PC-9 (cell line): ENCODE measurements at regions not wholly inside any gene's neighbourhood (a gene's known extent, or its start where the extent isn't known, plus 50 kb on each side); places are given as distances from the start of the nearest gene placed in this dataset.

Experiments
- BruUV-seq: library from RNA; stranded (reverse); fragments of 400-500 nt; replicated peaks from 2 replicates; lab custom pipeline; 2021; lab: Mats Ljungman, UMichigan
- CTCF ChIA-PET: fragments of 300-600 bp; sonication (Branson Sonifier 250); formaldehyde crosslinking; loops from one replicate; lab custom pipeline; 2022; ENCODE audit warnings: antibody characterized with exemption; lab: Charles Lee
- POLR2A ChIA-PET: fragments of 300-600 bp; sonication (Branson Sonifier 250); formaldehyde crosslinking; loops from one replicate; lab custom pipeline; 2022; ENCODE audit warnings: antibody characterized with exemption; ENCODE audit not compliant: unreplicated experiment; lab: Charles Lee
- DNase-seq, 2 experiments: peaks; one replicate each; pipeline versions ENCODE4 v3.0.0 to v3.0.0-alpha.2; 2015 to 2022; ENCODE audit warnings: mixed read lengths in 1 of 2
- H2AFZ ChIP-seq: fragments of 200-600 bp; sonication (generic); 2 replicates; pipeline ENCODE4 v1.8.1; 2017; ENCODE audit warnings: antibody characterized with exemption
- H3F3A ChIP-seq: fragments of 200-600 bp; sonication (generic); 2 replicates; pipeline ENCODE4 v1.8.1; 2017; ENCODE audit warnings: antibody characterized with exemption, mild to moderate bottlenecking, low read depth; ENCODE audit not compliant: insufficient read depth
- H3K27ac ChIP-seq: fragments of 200-600 bp; sonication (generic); 2 replicates; pipeline ENCODE4 v1.6.1; 2016; ENCODE audit warnings: mixed run types
- H3K27me3 ChIP-seq: fragments of 200-600 bp; sonication (generic); 2 replicates; pipeline ENCODE4 v1.6.1; 2016; ENCODE audit warnings: low read depth, mixed run types; ENCODE audit not compliant: insufficient read depth
- H3K36me3 ChIP-seq: fragments of 200-600 bp; sonication (generic); 2 replicates; pipeline ENCODE4 v1.6.1; 2016; ENCODE audit warnings: low read depth, mixed run types
- H3K4me1 ChIP-seq: fragments of 200-600 bp; sonication (generic); replicated peaks from 2 replicates; pipeline ENCODE4 v1.6.1; 2016; ENCODE audit warnings: mixed run types; ENCODE audit not compliant: insufficient read depth
- H3K4me2 ChIP-seq: fragments of 200-600 bp; sonication (generic); 2 replicates; pipeline ENCODE4 v1.6.1; 2017; ENCODE audit warnings: mixed run types
- H3K4me3 ChIP-seq: fragments of 200-600 bp; sonication (generic); 2 replicates; pipeline ENCODE4 v1.6.1; 2016; ENCODE audit warnings: mixed run types
- H3K79me2 ChIP-seq: fragments of 200-600 bp; sonication (generic); 2 replicates; pipeline ENCODE4 v1.6.1; 2017; ENCODE audit warnings: low read depth, mixed run types
- H3K9me2 ChIP-seq: fragments of 200-600 bp; sonication (generic); 2 replicates; pipeline ENCODE4 v1.8.1; 2017; ENCODE audit warnings: mild to moderate bottlenecking; ENCODE audit not compliant: insufficient read depth
- H3K9me3 ChIP-seq: fragments of 200-600 bp; sonication (generic); 2 replicates; pipeline ENCODE4 v1.8.1; 2016; ENCODE audit warnings: low read depth; ENCODE audit not compliant: insufficient read depth
- H4K20me1 ChIP-seq: fragments of 200-600 bp; sonication (generic); 2 replicates; pipeline ENCODE4 v1.8.1; 2017; ENCODE audit not compliant: insufficient read depth
- CTCF ChIP-seq: fragments of 200-600 bp; sonication (generic); conservative IDR thresholded peaks from 2 replicates; pipeline ENCODE4 v1.6.1; 2017; ENCODE audit warnings: mixed run types, antibody characterized with exemption, mild to moderate bottlenecking, moderate library complexity
- EZH2 ChIP-seq: fragments of 200-600 bp; sonication (generic); IDR thresholded peaks from 2 replicates; pipeline ENCODE4 v1.8.0; 2017; ENCODE audit warnings: antibody characterized with exemption, low read depth
- intact Hi-C: fragments of 100-400 bp; cut with micrococcal nuclease; formaldehyde crosslinking; loops from one replicate; pipeline ENCODE4 v1.10.0; 2022; ENCODE audit not compliant: unreplicated experiment

DNA sequence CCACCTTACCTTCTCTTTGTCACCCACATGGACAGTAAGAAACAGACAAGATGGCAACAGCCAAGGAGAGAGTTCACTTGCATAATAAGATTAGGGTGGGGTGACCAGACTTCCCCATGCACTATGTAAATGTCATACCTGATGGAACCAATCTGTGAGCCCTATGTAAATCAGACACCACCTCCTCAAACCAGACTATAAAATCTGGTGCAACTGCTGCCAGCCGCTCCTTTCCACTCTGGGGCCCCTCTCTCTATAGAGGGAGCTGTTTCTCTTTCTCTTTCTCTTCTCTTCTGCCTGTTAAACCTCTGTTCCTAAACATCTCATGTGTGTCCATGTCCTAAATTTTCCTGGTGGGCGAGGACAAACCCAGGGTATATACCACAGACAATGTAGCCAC lies 405.5 kb upstream of the CNTN4 start:
- H2AFZ ChIP-seq, result no peak overlapping the region
- ChIA-PET POLR2A (no interaction called here), CTCF (no interaction called here)
- no peaks in the 10 kb centered on the region for H3K27me3 ChIP-seq
- no peak overlapping the region for H3K27ac ChIP-seq
- no peaks in the 10 kb centered on the region for H3K79me2 ChIP-seq
- H3K4me2 ChIP-seq, result no peak overlapping the region
- DNase-seq, result no peak
- H3K36me3 ChIP-seq, result no peaks in the 10 kb centered on the region
- H4K20me1 ChIP-seq, result no peaks in the 10 kb centered on the region
- BruUV-seq, result no TSS peak
- no peak overlapping the region for H3K4me3 ChIP-seq
- no peaks in the 10 kb centered on the region for H3K4me1 ChIP-seq
- H3F3A ChIP-seq, result no peaks in the 10 kb centered on the region
- intact Hi-C loops, result no loop called here
- TF ChIP-seq EZH2, result no peak
- no peak for TF ChIP-seq CTCF
- no peaks in the 10 kb centered on the region for H3K9me2 ChIP-seq
- H3K9me3 ChIP-seq, result no peaks in the 10 kb centered on the region

DNA sequence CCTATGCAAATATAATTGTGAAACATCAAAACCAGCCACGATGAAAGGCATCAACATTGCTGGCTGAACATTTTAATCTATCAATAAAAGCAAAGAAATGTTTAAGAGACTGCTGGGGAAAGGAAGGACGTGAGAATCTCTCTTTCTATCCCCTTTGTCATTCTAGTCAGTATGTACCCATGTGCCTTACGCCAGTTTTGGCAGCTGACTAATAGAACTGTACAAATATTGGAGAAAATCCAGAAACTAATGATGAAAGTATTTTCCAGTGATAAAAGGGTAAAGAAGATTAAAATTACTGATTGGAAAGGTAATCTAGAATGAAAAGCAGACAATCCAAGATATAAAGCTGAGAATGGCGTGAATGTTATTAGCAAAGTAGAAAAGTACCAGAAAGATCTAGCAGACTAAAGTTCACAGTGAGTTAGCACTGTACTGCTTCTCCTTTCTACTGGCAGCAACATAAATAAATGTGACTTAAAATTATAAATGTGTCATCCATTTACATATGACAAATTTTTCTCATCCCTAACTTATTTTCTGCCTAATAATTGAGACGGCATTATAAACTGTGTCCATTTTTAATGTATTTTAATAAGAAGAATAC lies 401.9 kb upstream of the CNTN4 start:
- CTCF ChIA-PET, result no interaction called here

DNA sequence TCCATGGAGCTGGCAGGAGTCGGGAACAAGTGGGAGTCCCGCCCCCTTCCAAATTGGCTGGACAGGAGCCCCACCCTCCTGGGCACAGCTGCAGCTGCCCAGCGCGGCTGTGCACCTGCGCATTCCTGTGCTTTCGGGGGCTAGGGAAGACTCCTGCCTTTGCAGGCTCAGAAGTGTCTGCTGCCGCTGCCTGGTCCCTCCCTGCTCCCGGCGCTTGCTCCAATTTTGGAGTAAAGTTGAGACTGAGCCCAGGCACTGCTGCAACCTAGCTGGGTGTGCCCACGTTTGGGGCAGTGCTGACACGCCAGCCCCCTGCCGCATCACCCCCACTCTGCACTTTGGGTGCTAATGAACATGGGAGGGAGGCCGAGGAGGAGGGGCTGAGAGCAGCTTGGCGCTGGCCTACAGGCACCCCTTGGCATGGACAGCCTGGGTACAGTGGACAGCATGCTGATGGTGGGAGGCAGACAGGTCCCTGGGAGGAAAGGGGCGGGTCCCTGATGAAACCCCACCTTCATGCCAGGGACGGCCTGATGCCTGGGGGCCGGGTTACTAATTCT lies 399.2 kb upstream of the CNTN4 start:
- Histone ChIP-seq H3K27me3 (no peaks in the 10 kb centered on the region), H3F3A (no peaks in the 10 kb centered on the region), H3K4me3 (no peak overlapping the region), H3K79me2 (no peaks in the 10 kb centered on the region), H3K4me2 (no peak overlapping the region), H3K27ac (no peak overlapping the region), H3K9me2 (no peaks in the 10 kb centered on the region), H3K9me3 (no peaks in the 10 kb centered on the region), H3K4me1 (no peaks in the 10 kb centered on the region), H3K36me3 (no peaks in the 10 kb centered on the region), H2AFZ (no peak overlapping the region), H4K20me1 (no peaks in the 10 kb centered on the region)
- no peak for DNase-seq
- intact Hi-C loops, result no loop called here
- no peak for TF ChIP-seq CTCF
- TF ChIP-seq EZH2, result no peak
- no TSS peak for BruUV-seq
- CTCF ChIA-PET, result no interaction called here
- POLR2A ChIA-PET, result no interaction called here

More for the DNA sequence above, 401.9 kb upstream of the CNTN4 start:
- no peaks in the 10 kb centered on the region for H4K20me1 ChIP-seq
- no peak for TF ChIP-seq EZH2
- TF ChIP-seq CTCF, result no peak
- no peaks in the 10 kb centered on the region for H3K9me3 ChIP-seq
- no peak overlapping the region for H3K4me3 ChIP-seq
- no peaks in the 10 kb centered on the region for H3K27me3 ChIP-seq
- no peaks in the 10 kb centered on the region for H3K36me3 ChIP-seq
- intact Hi-C loops, result no loop called here
- no peaks in the 10 kb centered on the region for H3K9me2 ChIP-seq
- BruUV-seq, result no TSS peak
- no peaks in the 10 kb centered on the region for H3F3A ChIP-seq
- POLR2A ChIA-PET, result no interaction called here
- no peak for DNase-seq
- H2AFZ ChIP-seq, result no peak overlapping the region
- no peak overlapping the region for H3K4me2 ChIP-seq
- H3K27ac ChIP-seq, result no peak overlapping the region
- no peaks in the 10 kb centered on the region for H3K79me2 ChIP-seq
- no peaks in the 10 kb centered on the region for H3K4me1 ChIP-seq
